ENCODE measurements at regions not wholly inside any gene's neighbourhood (a gene's known extent, or its start where the extent isn't known, plus 50 kb on each side); places are given as distances from the start of the nearest gene placed in this dataset.

GRCh38 chr4:82033862-82034261, 339.9 kb downstream of the HNRNPD start:
- ATAC-seq = no peak
- no peak overlapping the region for H3K9ac ChIP-seq (ENCODE audit: control insufficient read depth, insufficient read depth, low read length)
- H4K20me1 ChIP-seq (ENCODE audit: control insufficient read depth, insufficient read depth) = no peaks in the 10 kb centered on the region
- no peak overlapping the region for H3K4me2 ChIP-seq (ENCODE audit: control insufficient read depth, insufficient read depth)
- no peak overlapping the region for H3K27ac ChIP-seq (ENCODE audit: control insufficient read depth, insufficient read depth)
- FAIRE-seq = no peak
- in situ Hi-C loops (cut with MboI) (no loop called here), intact Hi-C loops (cut with micrococcal nuclease; ENCODE audit: unreplicated experiment) (no loop called here)
- no peak for DNase-seq (ENCODE audit: low read depth, low spot score)
- ChIA-PET POLR2A (no interaction called here), SMC1A (ENCODE audit: uncharacterized antibody, unreplicated experiment) (no interaction called here), RAD21 (ENCODE audit: unreplicated experiment) (no interaction called here), CTCF (no interaction called here)
- H3K79me2 ChIP-seq (ENCODE audit: control insufficient read depth, insufficient read depth, low read length) = no peaks in the 10 kb centered on the region
- no peak overlapping the region for H2AFZ ChIP-seq (ENCODE audit: control insufficient read depth, low read depth, low read length)
- H3K27me3 ChIP-seq (replicated peaks in 1 of 2; ENCODE audit: control insufficient read depth in 2 of 2, insufficient read depth in 2 of 2, low read length in 1 of 2) = no peaks in the 10 kb centered on the region; a peak in 1 of 4 replicates
- TF ChIP-seq SMAD1 (IDR thresholded peaks at IDR 0.05; ENCODE audit: low read depth, partially characterized antibody) = no peak
- no peak for TF ChIP-seq TCF12 (IDR thresholded peaks at IDR 0.05; ENCODE audit: low read depth, low read length)
- no peak for TF ChIP-seq ASH2L (IDR thresholded peaks at IDR 0.05; ENCODE audit: borderline replicate concordance, low read depth)
- no peak for TF ChIP-seq SMC3 (IDR thresholded peaks at IDR 0.05; ENCODE audit: borderline replicate concordance, low read length)
- no peak for TF ChIP-seq HDAC6 (IDR thresholded peaks at IDR 0.05; ENCODE audit: unreplicated experiment)
- no peaks in the 10 kb centered on the region for H3K4me1 ChIP-seq (ENCODE audit: control insufficient read depth, insufficient read depth, low read length)
- no TSS peak for BruUV-seq (replicated peaks)
- 0% methylated on average over 2 of the region's 2 CpGs for WGBS (ENCODE audit: insufficient coverage, insufficient replicate concordance, low lambda C conversion rate, missing lambda C conversion rate)
- no peaks in the 10 kb centered on the region for H3K9me3 ChIP-seq (replicated peaks; ENCODE audit: control insufficient read depth, insufficient read depth, low read length)
- no peaks in the 10 kb centered on the region for H3K36me3 ChIP-seq (ENCODE audit: control insufficient read depth in 2 of 2, insufficient read depth in 2 of 2, low read length in 1 of 2)
- no peak overlapping the region for H3K4me3 ChIP-seq

- no peak overlapping the region for H3K4me2 ChIP-seq (ENCODE audit: control insufficient read depth, insufficient read depth)
- H3K27ac ChIP-seq (ENCODE audit: control insufficient read depth, insufficient read depth) = no peak overlapping the region
- no peak for FAIRE-seq
- in situ Hi-C loops (cut with MboI) (no loop called here), intact Hi-C loops (cut with micrococcal nuclease; ENCODE audit: unreplicated experiment) (no loop called here)
- H3K27me3 ChIP-seq (replicated peaks in 1 of 2; ENCODE audit: control insufficient read depth in 2 of 2, insufficient read depth in 2 of 2, low read length in 1 of 2) = no peaks in the 10 kb centered on the region; a peak in 1 of 4 replicates
- no peaks in the 10 kb centered on the region for H3K4me1 ChIP-seq (ENCODE audit: control insufficient read depth, insufficient read depth, low read length)
- no peaks in the 10 kb centered on the region for H3K79me2 ChIP-seq (ENCODE audit: control insufficient read depth, insufficient read depth, low read length)
- ATAC-seq = no peak
- ChIA-PET SMC1A (ENCODE audit: uncharacterized antibody, unreplicated experiment) (interaction anchor here (1.1 to 1.5 kb wide), 2 partner anchors 8 to 12 kb away, joined by 3 to 4 read pairs; no protein-coding TSS in a partner anchor), RAD21 (ENCODE audit: unreplicated experiment) (no interaction called here), CTCF (interaction anchor here (0.5 kb wide), 1 partner anchor 119 kb away, joined by 3 read pairs; no protein-coding TSS in a partner anchor), POLR2A (no interaction called here)
- no peaks in the 10 kb centered on the region for H4K20me1 ChIP-seq (ENCODE audit: control insufficient read depth, insufficient read depth)
- no peak overlapping the region for H2AFZ ChIP-seq (ENCODE audit: control insufficient read depth, low read depth, low read length)
- no peaks in the 10 kb centered on the region for H3K36me3 ChIP-seq (ENCODE audit: control insufficient read depth in 2 of 2, insufficient read depth in 2 of 2, low read length in 1 of 2)
- H3K9me3 ChIP-seq (replicated peaks; ENCODE audit: control insufficient read depth, insufficient read depth, low read length) = no peaks in the 10 kb centered on the region
- TF ChIP-seq RFX5 (IDR thresholded peaks at IDR 0.05; ENCODE audit: low read depth, low read length) (no peak), CBX5 (IDR thresholded peaks at IDR 0.05; ENCODE audit: low read depth) (no peak), IRF4 (IDR thresholded peaks at IDR 0.05; ENCODE audit: low read depth, low read length) (no peak), BMI1 (IDR thresholded peaks at IDR 0.05; ENCODE audit: borderline replicate concordance) (no peak), HDAC6 (IDR thresholded peaks at IDR 0.05; ENCODE audit: unreplicated experiment) (no peak), ZBED1 (IDR thresholded peaks at IDR 0.05; ENCODE audit: borderline replicate concordance) (no peak), MEF2A (IDR thresholded peaks at IDR 0.05; ENCODE audit: insufficient read depth, low read depth, low read length) (no peak), IKZF2 (IDR thresholded peaks at IDR 0.05) (no peak), HCFC1 (IDR thresholded peaks at IDR 0.05; ENCODE audit: low read length) (no peak), NFYB (IDR thresholded peaks at IDR 0.05; ENCODE audit: insufficient read depth, low read depth, low read length) (no peak)
- no TSS peak for BruUV-seq (replicated peaks)
- no peak overlapping the region for H3K4me3 ChIP-seq
- 0% methylated on average over 2 of the region's 2 CpGs for whole genome bisulfite sequencing (ENCODE audit: insufficient coverage, insufficient replicate concordance, low lambda C conversion rate, missing lambda C conversion rate)
- DNase-seq (ENCODE audit: low read depth, low spot score) = no peak
- no peak overlapping the region for H3K9ac ChIP-seq (ENCODE audit: control insufficient read depth, insufficient read depth, low read length)
Measured at GRCh38 chr4:82031376-82031927, 342.3 kb downstream of the HNRNPD start.

All from GM12878 (cell line).